Mesenchymal stem cell (in vitro differentiated cells and primary cell): ENCODE measurements at regions not wholly inside any gene's neighbourhood (a gene's known extent, or its start where the extent isn't known, plus 50 kb on each side); places are given as distances from the start of the nearest gene placed in this dataset.

Experiments
- DNase-seq: peaks from one replicate; pipeline ENCODE4 v3.0.0-alpha.2; 2013
- H2AFZ ChIP-seq: one replicate; pipeline ENCODE4 v1.6.1; 2013; ENCODE audit warnings: low read depth, mild to moderate bottlenecking, control low read depth, inconsistent platforms, low read length, moderate library complexity
- H2AK5ac ChIP-seq: 2 replicates; pipeline ENCODE4 v1.6.1; 2013; ENCODE audit warnings: low read length, moderate library complexity, mild to moderate bottlenecking, inconsistent platforms; ENCODE audit not compliant: severe bottlenecking
- H2BK120ac ChIP-seq: one replicate; pipeline ENCODE4 v1.6.1; 2013; ENCODE audit warnings: low read depth, mild to moderate bottlenecking, inconsistent platforms, low read length, moderate library complexity
- H2BK12ac ChIP-seq, 2 experiments: one replicate each; pipeline ENCODE4 v1.6.1; 2013; ENCODE audit warnings: inconsistent platforms in 2 of 2, low read length in 2 of 2, mild to moderate bottlenecking in 2 of 2, moderate library complexity in 2 of 2, control low read depth in 1 of 2
- H2BK15ac ChIP-seq: one replicate; pipeline ENCODE4 v1.6.1; 2013; ENCODE audit warnings: mild to moderate bottlenecking, low read depth, inconsistent platforms; ENCODE audit not compliant: poor library complexity, severe bottlenecking
- H2BK5ac ChIP-seq: 2 replicates; pipeline ENCODE4 v1.6.1; 2013; ENCODE audit warnings: low read depth, mild to moderate bottlenecking, low read length, control low read depth, inconsistent platforms; ENCODE audit not compliant: poor library complexity, severe bottlenecking
- H3K14ac ChIP-seq, 2 experiments: one replicate each; pipeline ENCODE4 v1.6.1; 2013; ENCODE audit warnings: inconsistent platforms in 2 of 2, low read length in 2 of 2, control low read depth in 1 of 2, mild to moderate bottlenecking in 1 of 2, moderate library complexity in 1 of 2
- H3K18ac ChIP-seq, 2 experiments: one replicate each; pipeline ENCODE4 v1.6.1; 2013; ENCODE audit warnings: inconsistent platforms in 2 of 2, low read length in 2 of 2, control low read depth in 1 of 2, low read depth in 1 of 2, mild to moderate bottlenecking in 1 of 2
- H3K23ac ChIP-seq, 2 experiments: one replicate each; pipeline ENCODE4 v1.6.1; 2013; ENCODE audit warnings: inconsistent platforms in 2 of 2, low read length in 2 of 2, mild to moderate bottlenecking in 2 of 2, moderate library complexity in 2 of 2, control low read depth in 1 of 2
- H3K27ac ChIP-seq: 2 replicates; pipeline ENCODE4 v1.5.1; 2013; ENCODE audit warnings: mild to moderate bottlenecking, moderate library complexity, low read length, control low read depth, inconsistent platforms; ENCODE audit not compliant: poor library complexity, severe bottlenecking
- H3K27me3 ChIP-seq, 2 experiments: 2 replicates each; pipeline versions ENCODE4 v1.6.1 to v1.7.0; 2013; ENCODE audit warnings: low read length in 2 of 2, mild to moderate bottlenecking in 2 of 2, moderate library complexity in 2 of 2, control low read depth in 1 of 2, inconsistent platforms in 1 of 2; ENCODE audit not compliant: control insufficient read depth in 1 of 2, insufficient read depth in 1 of 2
- H3K36me3 ChIP-seq, 2 experiments: 2 replicates each; pipeline versions ENCODE4 v1.6.1 to v1.7.0; 2013; ENCODE audit warnings: low read length in 2 of 2, control low read depth in 1 of 2, inconsistent platforms in 1 of 2, low read depth in 1 of 2, mild to moderate bottlenecking in 1 of 2; ENCODE audit not compliant: insufficient read depth in 2 of 2, control insufficient read depth in 1 of 2
- H3K4ac ChIP-seq, 2 experiments: one replicate each; pipeline ENCODE4 v1.6.1; 2013; ENCODE audit warnings: inconsistent platforms in 2 of 2, low read length in 2 of 2, mild to moderate bottlenecking in 2 of 2, moderate library complexity in 2 of 2, control low read depth in 1 of 2, low read depth in 1 of 2
- H3K4me1 ChIP-seq: 2 replicates; pipeline ENCODE4 v1.6.1; 2013; ENCODE audit warnings: low read depth, low read length, control low read depth; ENCODE audit not compliant: control insufficient read depth, insufficient read depth
- H3K4me2 ChIP-seq: 2 replicates; pipeline ENCODE4 v1.6.1; 2013; ENCODE audit warnings: low read length, mild to moderate bottlenecking, inconsistent platforms; ENCODE audit not compliant: poor library complexity, severe bottlenecking
- H3K4me3 ChIP-seq, 2 experiments: 2 replicates each; pipeline versions ENCODE4 v1.5.1 to v1.7.0; 2013; ENCODE audit warnings: low read length in 2 of 2, mild to moderate bottlenecking in 2 of 2, control low read depth in 1 of 2, low read depth in 1 of 2; ENCODE audit not compliant: insufficient read depth in 1 of 2
- H3K79me1 ChIP-seq: replicated peaks from 2 replicates; pipeline ENCODE4 v1.6.1; 2013; ENCODE audit warnings: mild to moderate bottlenecking, control low read depth, low read length, inconsistent platforms; ENCODE audit not compliant: poor library complexity, severe bottlenecking
- H3K9ac ChIP-seq: 2 replicates; pipeline ENCODE4 v1.7.0; 2013; ENCODE audit warnings: mild to moderate bottlenecking, low read length, moderate library complexity
- H3K9me3 ChIP-seq: 2 replicates; pipeline ENCODE4 v1.7.0; 2013; ENCODE audit warnings: mild to moderate bottlenecking, low read length; ENCODE audit not compliant: control insufficient read depth
- H4K8ac ChIP-seq: one replicate; pipeline ENCODE4 v1.6.1; 2013; ENCODE audit warnings: inconsistent platforms, mild to moderate bottlenecking, low read length, moderate library complexity
- H4K91ac ChIP-seq: one replicate; pipeline ENCODE4 v1.6.1; 2013; ENCODE audit warnings: mild to moderate bottlenecking, low read length, inconsistent platforms
- WGBS: methylation state at CpG from one replicate; pipeline ENCODE4 v1.1.7; 2013; ENCODE audit warnings: mixed read lengths; 5-methylcytosine and 5-hydroxymethylcytosine counted together

- H3K9ac ChIP-seq = no peak overlapping the region
- H4K91ac ChIP-seq = no peak overlapping the region
- no peak overlapping the region for H2BK5ac ChIP-seq
- H3K79me1 ChIP-seq = no peaks in the 10 kb centered on the region
- no peak overlapping the region for H2AK5ac ChIP-seq
- H2BK12ac ChIP-seq = no peak overlapping the region
- no peaks in the 10 kb centered on the region for H3K9me3 ChIP-seq
- no peaks in the 10 kb centered on the region for H3K4me1 ChIP-seq
- H3K36me3 ChIP-seq = no peaks in the 10 kb centered on the region
- DNase-seq = no peak
- no peak overlapping the region for H2BK120ac ChIP-seq
- H3K4me2 ChIP-seq = no peak overlapping the region
- no peak overlapping the region for H2BK15ac ChIP-seq
- no peak overlapping the region for H3K27ac ChIP-seq
- H3K4me3 ChIP-seq = no peak overlapping the region
- 83% methylated on average over 4 of the region's 4 CpGs for WGBS
- no peak overlapping the region for H3K18ac ChIP-seq
- no peaks in the 10 kb centered on the region for H3K27me3 ChIP-seq
- no peak overlapping the region for H3K4ac ChIP-seq
- H4K8ac ChIP-seq = no peak overlapping the region
- H3K14ac ChIP-seq = no peak overlapping the region
- H3K23ac ChIP-seq = no peak overlapping the region
- no peak overlapping the region for H2AFZ ChIP-seq
Measured at GRCh38 chr1:237998581-237998980, 107.9 kb upstream of the ZP4 start.

GRCh38 chr1:237983496-237983895 lies 92.8 kb upstream of the ZP4 start:
- Histone ChIP-seq H3K4me1 (no peaks in the 10 kb centered on the region), H3K14ac (no peak overlapping the region)

GRCh38 chr1:237981223-237981622 lies 90.5 kb upstream of the ZP4 start:
- no peaks in the 10 kb centered on the region for H3K36me3 ChIP-seq
- H2BK120ac ChIP-seq = no peak overlapping the region
- H3K4me3 ChIP-seq = no peak overlapping the region
- no peaks in the 10 kb centered on the region for H3K79me1 ChIP-seq
- H3K23ac ChIP-seq = no peak overlapping the region
- H3K9me3 ChIP-seq = no peaks in the 10 kb centered on the region
- H3K14ac ChIP-seq = no peak overlapping the region
- H3K18ac ChIP-seq = no peak overlapping the region
- no peaks in the 10 kb centered on the region for H3K4me1 ChIP-seq
- H3K27ac ChIP-seq = no peak overlapping the region
- no peak overlapping the region for H3K4me2 ChIP-seq
- H2AK5ac ChIP-seq = no peak overlapping the region
- no peak overlapping the region for H2AFZ ChIP-seq
- H4K91ac ChIP-seq = no peak overlapping the region
- no peak overlapping the region for H3K9ac ChIP-seq
- no peak overlapping the region for H4K8ac ChIP-seq
- H3K4ac ChIP-seq = no peak overlapping the region
- no peak overlapping the region for H2BK15ac ChIP-seq
- DNase-seq = no peak
- 78% methylated on average over 3 of the region's 3 CpGs for WGBS
- H2BK5ac ChIP-seq = no peak overlapping the region
- H2BK12ac ChIP-seq = no peak overlapping the region
- H3K27me3 ChIP-seq = no peaks in the 10 kb centered on the region

More at GRCh38 chr1:237983496-237983895, 92.8 kb upstream of the ZP4 start:
- H3K9me3 ChIP-seq = no peaks in the 10 kb centered on the region
- H3K4me2 ChIP-seq = no peak overlapping the region
- H3K9ac ChIP-seq = no peak overlapping the region
- no peak overlapping the region for H2BK120ac ChIP-seq
- H3K23ac ChIP-seq = no peak overlapping the region
- H3K4me3 ChIP-seq = no peak overlapping the region
- H3K4ac ChIP-seq = no peak overlapping the region
- H3K79me1 ChIP-seq = no peaks in the 10 kb centered on the region
- no peak overlapping the region for H2AK5ac ChIP-seq
- H3K27ac ChIP-seq = no peak overlapping the region
- H3K18ac ChIP-seq = no peak overlapping the region
- WGBS = 75% methylated on average over 2 of the region's 2 CpGs
- no peak overlapping the region for H2BK5ac ChIP-seq
- H3K27me3 ChIP-seq = no peaks in the 10 kb centered on the region
- no peak overlapping the region for H2AFZ ChIP-seq
- no peaks in the 10 kb centered on the region for H3K36me3 ChIP-seq
- no peak overlapping the region for H2BK12ac ChIP-seq
- H4K91ac ChIP-seq = no peak overlapping the region
- H4K8ac ChIP-seq = no peak overlapping the region
- H2BK15ac ChIP-seq = no peak overlapping the region
- no peak for DNase-seq

- Histone ChIP-seq H2BK12ac (no peak overlapping the region), H3K9me3 (no peaks in the 10 kb centered on the region), H3K18ac (no peak overlapping the region), H3K27ac (no peak overlapping the region), H3K23ac (no peak overlapping the region), H3K36me3 (no peaks in the 10 kb centered on the region), H3K4me2 (no peak overlapping the region), H2AK5ac (no peak overlapping the region), H3K27me3 (no peaks in the 10 kb centered on the region), H3K79me1 (no peaks in the 10 kb centered on the region), H4K91ac (no peak overlapping the region), H3K4ac (no peak overlapping the region), H2AFZ (no peak overlapping the region), H3K14ac (no peak overlapping the region), H3K9ac (no peak overlapping the region), H3K4me3 (no peak overlapping the region), H2BK120ac (no peak overlapping the region), H3K4me1 (no peaks in the 10 kb centered on the region), H4K8ac (no peak overlapping the region), H2BK15ac (no peak overlapping the region), H2BK5ac (no peak overlapping the region)
- WGBS = no CpG with 5 or more reads among the region's 1 CpG
- DNase-seq = no peak
Measured at GRCh38 chr1:237976331-237976730, 85.6 kb upstream of the ZP4 start.
